HG03025 (cell line): ENCODE measurements at regions not wholly inside any gene's neighbourhood (a gene's known extent, or its start where the extent isn't known, plus 50 kb on each side); places are given as distances from the start of the nearest gene placed in this dataset.

ENCODE experiments used
- ATAC-seq: cut with Tn5 transposase; IDR thresholded peaks from one replicate; pipeline ENCODE4 v1.9.1; 2021; ENCODE audit warnings: mild to moderate bottlenecking, moderate library complexity; ENCODE audit not compliant: unreplicated experiment, low FRiP score

DNA sequence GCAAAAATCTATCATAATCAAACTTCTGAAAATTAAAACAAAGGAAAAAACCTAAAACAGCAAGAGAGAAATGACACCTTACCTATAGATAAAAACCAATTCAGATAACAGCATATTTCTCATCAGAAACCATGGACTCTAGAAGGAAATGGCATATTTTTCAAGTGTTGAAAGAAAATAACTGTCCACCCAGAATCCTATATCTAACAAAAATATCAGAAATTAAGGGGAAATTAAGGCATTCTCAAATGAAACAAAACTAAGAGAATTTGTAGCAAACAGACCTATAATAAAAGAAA is 257.2 kb downstream of the ANAPC1 start:
- no peak for ATAC-seq

DNA sequence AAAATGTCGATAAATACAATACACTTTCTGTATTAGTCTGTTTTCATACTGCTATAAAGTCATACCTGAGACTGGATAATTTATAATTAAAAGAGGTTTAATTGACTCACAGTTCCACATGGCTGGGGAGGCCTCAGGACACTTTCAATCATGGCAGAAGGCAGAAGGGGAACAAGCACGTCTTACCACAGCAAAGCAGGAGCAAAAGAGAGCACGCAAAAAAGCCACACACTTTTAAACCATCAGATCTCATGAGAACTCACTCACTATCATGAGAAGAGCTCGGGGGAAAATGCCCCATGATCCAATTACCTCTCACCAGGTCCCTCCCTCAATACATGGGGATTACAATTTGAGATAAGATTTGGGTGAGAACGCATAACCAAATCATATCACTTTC is 256.7 kb downstream of the ANAPC1 start:
- no peak for ATAC-seq

DNA sequence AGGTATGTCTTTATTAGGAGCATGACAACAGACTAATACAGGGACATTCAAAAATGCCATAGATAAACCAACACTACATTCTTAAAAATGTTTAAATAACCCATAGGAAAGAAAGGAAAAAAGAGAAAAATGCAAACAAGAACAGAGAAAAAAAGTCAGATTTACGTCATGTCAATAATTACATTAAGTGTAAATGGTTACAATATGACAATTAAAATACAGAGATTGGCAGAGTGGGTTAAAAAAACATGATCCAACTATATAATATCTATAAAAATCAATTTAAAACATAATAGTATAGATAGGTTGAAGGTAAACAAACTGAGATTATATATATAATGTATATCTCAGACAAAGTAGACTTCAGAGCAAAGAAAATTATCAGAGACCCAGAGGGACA is 255.8 kb downstream of the ANAPC1 start:
- ATAC-seq = no peak

DNA sequence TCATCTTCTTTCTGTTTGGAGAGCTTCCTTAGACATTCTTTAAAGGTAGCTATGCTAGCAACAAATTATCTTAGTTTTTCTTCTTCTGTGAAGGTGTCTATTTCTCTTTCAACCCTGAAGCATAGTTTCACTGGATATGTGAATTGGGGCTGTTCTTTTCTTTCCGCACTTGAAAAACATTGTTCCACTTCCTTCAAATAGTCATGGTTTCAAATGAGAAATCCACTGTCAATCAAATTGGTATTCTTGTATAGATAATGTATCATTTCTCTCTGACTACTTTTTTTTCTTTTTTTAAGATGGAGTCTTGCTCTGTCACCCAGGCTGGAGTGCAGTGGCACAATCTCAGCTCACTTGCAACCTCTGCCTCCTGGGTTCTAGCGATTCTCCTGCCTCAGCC is 254.0 kb downstream of the ANAPC1 start:
- no peak for ATAC-seq

DNA sequence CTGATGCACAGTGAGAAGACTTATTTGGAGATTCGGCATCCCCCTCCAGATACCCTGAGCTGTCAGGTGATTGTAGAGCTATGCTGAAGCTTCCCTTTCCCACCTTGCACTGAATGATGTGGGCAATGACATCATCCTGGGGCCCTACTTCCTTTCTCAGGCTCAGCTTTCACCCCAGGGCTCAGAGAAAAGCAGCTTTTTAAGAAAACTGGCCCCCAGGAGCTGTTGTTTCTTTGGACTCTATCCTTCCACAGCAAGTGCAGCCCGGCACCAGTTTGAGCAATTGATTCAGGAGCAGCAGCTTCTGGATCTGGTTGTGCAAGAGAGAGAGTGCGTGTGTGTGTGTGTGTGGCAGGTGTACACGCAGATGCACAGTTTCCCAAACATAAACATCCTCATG is 251.3 kb downstream of the ANAPC1 start:
- ATAC-seq = no peak

DNA sequence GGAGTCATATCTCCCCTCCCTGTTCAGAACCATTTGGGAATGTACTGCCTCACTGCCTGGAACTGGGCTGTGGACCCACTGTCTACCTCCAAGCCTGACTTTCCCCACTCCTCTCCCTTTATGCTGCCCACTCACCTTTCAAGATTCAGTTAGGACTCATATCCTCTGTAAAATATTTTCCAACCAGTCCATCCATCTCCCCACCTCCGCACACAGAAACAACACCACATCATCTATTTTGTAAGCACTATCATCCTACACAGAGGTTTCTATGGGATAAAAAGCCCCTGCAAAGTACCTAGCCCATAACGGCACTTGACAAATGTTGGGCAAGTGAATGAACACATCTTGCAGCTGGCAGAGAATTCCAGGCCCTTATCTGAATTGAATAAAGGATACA is 250.8 kb downstream of the ANAPC1 start:
- ATAC-seq = no peak

DNA sequence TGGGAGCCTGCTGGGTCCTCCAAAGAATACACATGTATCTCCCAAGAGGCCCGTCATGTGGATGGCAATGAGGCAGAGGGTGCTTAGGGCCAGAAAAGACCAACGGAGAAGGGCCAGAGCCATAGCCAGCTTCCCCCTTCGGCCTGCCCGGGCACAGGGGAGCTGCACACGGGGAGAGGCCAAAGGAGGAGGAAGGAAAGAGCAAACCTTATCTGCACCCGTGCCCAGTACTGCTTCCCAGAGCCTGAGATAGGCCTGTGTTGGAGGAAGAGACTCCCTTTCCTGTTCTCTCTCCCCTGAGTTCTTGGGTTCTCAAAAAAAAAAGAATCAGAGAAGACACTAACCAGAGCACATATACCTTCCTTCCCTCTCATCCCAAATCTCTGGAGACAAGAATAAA is 250.3 kb downstream of the ANAPC1 start:
- ATAC-seq = no peak

DNA sequence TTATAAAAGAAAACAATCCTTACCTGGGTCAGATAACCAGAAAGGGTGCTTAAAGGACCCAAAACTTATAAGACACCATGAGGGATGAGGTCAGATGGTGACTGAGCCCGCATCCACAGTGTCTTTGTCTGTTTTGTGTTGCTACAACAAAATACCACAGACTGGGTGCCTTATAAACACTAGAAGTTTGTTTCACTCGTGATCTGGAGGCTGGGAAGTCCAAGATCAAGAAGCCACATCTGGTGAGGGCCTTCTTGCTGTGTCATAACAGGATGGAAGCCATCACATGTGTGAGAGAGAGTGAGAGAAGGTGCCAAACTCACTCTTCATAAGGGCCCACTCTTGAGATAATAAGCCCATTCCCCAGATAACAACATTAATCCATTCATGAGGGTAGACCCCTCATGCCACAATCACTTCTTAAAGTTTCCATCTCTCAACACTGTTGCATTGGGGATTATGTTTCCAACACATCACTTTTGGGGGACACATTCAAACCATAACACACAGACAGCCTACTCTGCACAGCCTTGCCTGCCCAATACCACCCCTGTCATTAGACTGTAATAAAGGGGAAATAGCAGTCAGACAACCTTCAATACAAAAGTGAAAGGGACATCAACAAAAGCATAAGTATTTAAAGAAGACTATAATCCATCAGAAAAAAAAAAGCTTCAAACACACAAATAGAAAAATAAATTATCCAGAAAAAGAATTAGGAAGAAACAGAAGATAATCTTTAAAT is 249.8 kb downstream of the ANAPC1 start:
- ATAC-seq = no peak

DNA sequence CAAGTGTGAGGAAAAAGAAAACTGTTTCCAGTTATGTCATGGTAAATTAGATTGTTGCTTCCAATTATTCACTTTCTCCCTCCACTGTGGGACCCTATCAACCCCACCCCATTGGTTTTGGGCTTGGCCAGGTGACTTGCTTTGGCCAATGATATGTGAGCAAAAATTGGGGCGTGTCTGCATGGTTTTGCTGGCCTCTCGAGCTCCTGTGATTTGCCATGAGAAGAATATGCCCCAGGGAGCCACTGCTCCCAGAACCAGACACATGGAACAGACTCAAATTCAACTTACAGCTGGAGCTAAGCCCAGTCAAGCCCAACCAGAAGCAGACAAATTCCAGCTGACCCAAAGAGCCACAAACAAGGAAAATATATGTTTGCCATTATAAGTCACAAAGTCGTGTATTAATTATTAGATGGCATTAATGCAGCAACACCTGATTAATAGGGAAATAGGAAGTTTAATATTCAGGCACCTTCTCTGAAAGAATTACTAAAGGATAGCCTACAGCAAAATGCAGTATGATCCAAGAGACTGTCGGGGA is 248.9 kb downstream of the ANAPC1 start:
- ATAC-seq = no peak

DNA sequence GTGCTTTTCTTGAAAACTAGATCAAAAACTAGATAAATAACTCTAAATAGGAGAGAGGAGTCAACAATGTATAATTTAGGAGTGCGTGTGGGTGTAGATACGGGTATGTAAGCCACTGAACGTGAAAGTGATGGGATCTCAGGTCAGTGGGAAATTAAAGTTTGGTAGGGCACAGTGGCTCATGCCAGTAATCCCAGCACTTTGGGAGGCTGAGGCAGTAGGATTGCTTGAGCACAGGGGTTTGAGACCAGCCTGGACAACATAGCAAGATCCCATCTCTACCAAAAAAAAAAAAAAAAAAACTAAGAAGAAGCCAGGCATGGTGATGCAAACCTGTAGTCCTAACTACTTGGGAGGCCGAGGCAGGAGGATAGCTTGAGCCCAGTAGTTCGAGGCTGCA is 247.1 kb downstream of the ANAPC1 start:
- no peak for ATAC-seq

DNA sequence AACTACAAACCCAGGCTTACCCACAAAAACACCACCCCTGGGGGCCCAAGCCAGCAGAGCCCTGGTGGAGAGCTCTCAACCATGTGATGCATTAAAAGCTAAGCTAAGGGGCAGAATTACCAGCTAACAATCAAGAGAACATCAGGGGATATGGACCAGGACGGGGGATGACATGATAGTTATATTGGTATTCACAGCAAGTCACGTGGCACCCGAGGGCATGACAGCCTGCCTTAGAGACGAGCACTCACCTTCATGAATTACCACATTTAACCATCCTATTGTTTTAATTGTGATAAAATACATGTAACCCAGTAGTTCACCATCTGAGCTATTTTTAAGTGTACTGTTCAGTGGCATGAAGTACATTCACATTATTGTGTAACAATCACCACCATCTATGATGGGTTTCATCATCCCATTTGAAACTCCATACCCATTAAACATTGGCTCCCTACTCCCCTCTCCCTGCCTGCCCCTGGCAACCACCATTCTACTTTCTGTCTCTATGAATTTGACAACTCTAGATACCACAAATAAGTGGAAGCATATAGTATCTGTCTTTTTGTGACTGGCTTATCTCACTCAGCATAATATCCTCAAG is 245.6 kb downstream of the ANAPC1 start:
- ATAC-seq = no peak

DNA sequence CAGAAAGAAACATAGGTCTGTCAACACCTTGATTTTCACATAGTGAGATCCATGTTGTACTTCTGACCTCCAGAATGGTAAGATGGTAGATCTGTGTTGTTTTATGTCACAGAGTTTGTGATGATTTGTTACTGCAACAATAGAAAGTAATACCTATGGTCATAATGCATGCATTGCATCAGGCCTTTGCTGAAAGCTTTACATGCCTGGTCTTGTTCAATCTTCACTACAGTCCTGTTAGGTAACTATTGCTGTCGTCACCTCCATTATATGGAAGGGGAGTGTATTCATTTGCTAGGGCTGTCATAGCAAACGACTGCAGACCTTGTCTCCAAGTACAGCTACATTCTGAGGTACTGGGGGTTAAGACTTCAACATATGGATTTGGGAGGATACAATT is 243.5 kb downstream of the ANAPC1 start:
- no peak for ATAC-seq

DNA sequence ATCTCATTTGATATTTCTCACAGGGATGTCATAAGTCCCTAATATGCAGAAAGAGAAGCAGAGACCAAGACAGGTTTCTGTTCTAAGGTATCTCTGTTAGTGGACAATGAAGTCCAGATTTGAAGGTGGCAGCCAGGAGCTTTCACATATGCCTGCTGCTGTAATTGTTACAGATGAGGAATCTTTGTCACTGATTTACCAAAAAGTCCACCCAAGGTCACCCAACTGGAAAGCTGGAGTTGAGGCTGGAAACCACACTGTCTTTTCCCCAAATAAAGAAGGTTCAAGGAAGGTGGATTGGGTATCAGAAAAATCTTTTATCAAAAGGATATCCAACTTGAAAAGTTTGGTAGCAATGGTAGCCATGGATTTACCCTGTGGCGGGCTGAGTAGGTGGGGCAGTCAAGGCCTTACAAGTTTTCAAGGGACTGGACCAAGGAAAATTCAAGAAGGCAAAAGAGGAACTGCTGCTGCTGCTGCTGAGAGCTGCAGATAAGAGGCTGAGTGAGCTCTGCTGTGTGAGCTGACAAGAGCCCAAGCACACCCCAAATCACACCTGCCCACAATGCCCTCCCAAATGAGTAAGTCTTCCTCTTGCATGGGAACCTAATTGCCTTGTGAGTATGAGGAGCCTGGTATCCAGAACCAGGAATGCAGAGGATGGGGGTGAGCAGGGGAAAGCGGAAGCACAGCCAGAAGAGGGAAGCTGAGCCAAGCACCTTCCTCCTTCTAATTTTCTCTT is 241.2 kb downstream of the ANAPC1 start:
- no peak for ATAC-seq

DNA sequence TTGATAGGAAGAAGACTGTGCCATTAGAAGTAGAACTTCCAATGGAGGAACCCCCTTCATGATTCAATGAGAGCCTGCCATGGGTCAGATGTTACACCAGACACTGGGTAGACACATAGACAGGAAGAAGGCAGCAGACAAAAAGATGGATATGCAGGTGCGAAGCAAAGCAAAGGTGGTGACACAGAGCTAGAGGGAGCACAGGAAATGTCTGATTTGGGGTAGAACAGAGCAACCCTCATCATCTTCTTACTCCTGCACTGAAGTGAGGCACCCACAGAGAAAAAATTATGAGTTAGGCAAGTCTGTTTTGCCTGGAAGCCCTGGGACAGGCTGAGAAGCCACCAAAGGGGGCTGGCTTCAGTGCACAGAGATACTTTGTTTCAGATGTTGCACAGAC is 240.2 kb downstream of the ANAPC1 start:
- no peak for ATAC-seq

DNA sequence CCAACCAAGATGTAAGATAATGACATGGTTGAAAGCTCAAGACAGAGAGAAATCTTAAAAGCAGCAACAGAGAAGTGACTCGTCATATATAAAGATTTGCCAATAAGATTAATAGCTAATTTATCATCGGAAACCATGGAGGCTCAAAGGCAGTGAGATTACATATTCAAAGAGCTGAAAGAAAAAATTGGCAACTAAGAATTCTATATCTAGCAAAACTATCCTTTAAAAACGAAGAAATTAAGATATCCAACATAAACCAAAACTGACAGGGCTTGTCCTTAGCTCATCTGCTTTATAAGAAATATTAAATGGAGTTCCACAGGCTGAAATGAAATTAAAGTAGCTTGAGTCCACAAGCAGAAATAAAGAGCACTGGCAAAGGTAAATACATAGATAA is 236.6 kb downstream of the ANAPC1 start:
- no peak for ATAC-seq

DNA sequence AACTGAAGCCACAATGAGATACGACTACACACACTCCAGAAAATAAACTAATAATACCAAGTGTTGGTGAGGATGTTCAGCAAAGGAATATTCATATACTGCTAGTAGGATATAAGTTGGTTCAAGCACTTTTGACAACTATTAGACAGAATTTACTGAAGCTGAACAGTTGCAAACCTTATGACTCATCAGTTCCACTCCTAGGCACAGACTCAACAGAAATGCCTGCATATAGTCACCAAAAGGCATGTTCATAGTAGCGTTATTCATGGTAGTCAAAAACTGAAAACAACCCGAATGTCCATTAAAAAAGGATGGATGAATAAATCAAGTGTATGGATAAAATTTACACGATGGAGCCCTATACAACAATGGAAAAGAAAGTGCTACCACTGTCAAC is 232.0 kb downstream of the ANAPC1 start:
- ATAC-seq = no peak

DNA sequence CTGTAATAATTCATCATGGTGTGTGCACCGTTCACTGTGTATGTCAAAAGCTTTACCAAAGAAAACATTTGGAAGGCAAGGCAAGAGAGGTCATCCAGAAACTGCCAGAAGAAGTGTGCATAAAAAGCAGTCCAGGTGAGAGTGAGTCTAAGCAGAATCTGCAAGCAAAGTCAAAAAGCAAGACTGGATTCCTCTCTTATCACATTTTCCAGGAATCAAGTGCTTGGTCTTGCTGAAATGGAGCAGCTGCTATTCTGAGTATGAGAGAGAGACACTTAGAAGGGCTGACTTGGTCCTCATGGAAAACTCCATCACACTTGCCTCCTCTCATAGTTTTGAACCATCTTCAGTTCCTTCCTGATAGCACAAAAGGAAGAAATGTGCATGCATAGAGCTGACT is 231.3 kb downstream of the ANAPC1 start:
- ATAC-seq = no peak

DNA sequence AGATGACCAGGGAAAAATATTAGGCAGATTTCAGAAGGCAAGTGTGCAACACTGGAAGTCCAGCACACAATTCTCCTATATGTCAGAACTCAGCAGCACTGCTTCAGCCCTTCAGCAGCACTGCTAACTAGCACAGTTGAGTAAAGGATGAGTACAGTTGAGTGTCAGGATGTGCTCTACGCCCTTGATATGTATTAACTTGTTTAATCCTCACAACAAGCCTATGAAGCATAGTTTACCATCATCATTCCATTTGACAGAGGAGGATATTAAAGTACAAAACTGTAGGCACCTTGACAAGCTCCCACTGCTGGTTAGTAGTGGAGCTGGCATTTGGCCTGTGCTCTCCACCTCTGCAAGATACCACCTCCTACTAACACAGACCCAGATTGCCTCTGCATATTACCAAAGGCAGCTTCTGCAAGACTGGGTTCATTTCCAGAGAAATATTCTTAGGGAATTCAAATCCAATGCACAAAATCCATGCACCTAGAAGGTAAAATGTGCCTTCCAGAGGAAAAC is 230.8 kb downstream of the ANAPC1 start:
- ATAC-seq = no peak

DNA sequence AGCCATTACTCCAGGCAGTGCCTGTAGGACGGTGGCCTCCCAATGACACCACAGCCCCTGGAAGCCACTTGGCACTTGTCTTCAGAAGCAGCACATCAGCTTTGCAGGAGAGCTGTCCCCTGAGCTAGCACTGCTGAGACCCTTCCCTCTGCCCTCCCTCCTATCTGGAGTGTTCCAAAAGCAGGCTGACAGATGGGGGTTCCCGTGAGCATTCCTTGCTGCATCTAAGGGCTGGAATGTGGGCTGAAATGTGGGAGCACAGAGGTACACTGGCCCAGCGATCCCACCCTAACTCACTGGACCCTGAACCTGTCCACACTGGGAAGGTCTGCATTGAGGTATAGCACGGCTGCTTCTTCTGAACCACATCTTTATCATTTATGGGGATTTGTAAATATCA is 230.1 kb downstream of the ANAPC1 start:
- ATAC-seq = no peak

DNA sequence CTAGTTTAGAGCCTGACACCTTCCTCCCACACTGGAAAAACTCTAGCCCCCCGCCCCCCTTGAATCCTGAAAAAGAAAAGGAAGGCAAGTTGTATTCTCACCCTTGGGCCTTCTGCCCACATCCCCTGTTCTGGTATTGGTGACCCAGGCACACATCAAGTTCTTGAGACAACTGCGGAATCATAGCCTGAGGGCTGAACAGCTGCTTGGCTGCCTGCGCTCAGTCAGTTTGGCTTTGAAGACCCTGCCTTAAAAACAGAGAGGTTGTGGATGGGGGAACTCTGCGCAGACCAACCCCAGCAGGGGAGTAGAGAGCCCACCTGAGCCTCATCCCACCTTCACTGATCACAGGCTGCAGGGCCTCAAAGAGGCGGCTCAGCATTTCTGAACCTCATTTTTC is 229.2 kb downstream of the ANAPC1 start:
- ATAC-seq = no peak

DNA sequence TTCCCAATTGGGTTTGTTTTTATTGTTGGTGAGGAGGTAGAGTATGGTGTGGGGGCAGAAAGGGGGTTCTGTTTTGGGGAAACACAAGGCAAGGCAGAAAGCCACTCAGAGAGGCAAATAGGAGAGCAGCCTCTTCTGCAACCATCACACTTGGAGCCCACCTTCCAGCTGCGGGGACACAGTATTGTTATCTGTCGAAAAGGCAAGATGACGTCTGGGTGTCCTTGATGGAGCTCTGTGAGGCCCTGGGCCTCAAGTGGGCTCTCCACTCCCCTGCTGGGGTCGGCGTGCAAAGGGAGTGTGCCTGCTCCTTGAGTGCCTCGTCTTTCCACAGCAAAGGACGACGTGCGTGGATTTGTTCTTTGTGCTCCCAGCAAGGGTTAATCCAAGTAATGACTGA is 227.6 kb downstream of the ANAPC1 start:
- no peak for ATAC-seq

DNA sequence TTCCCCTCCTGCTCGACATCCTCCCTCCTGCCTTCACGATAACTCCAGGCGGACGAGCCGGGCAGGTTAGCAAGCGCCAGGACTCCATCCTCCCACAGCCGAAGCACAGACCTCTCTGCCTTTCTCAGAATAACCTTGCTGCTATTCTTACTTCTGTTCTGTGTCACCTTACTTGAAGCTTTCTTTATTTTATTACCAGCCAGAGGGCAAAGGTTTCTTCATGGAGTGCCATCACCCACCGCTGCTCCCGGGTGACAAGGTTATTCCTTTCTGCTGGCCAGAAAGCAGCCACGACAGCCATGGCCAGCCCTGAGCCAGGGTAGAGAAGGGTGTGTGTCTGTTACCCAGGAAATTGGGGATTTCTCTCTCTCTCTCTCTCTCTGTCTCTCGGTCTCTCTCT is 227.1 kb downstream of the ANAPC1 start:
- no peak for ATAC-seq
